Bronchial epithelial cell (primary cell): ENCODE measurements at regions not wholly inside any gene's neighbourhood (a gene's known extent, or its start where the extent isn't known, plus 50 kb on each side); places are given as distances from the start of the nearest gene placed in this dataset.

ENCODE experiments used
- DNase-seq: peaks from one replicate; pipeline ENCODE4 v3.0.0-alpha.2; 2010; ENCODE audit warnings: low read depth
- FAIRE-seq: peaks from 2 replicates; lab custom pipeline; 2011; peaks lifted over from hg19 to GRCh38; lab: Jason Lieb, UNC
- H3K27me3 ChIP-seq: 2 replicates; pipeline ENCODE4 v1.5.1; 2011; ENCODE audit warnings: low read length; ENCODE audit not compliant: control insufficient read depth, insufficient read depth
- H3K36me3 ChIP-seq: 2 replicates; pipeline ENCODE4 v1.5.1; 2011; ENCODE audit warnings: low read length; ENCODE audit not compliant: control insufficient read depth, insufficient read depth
- H3K4me3 ChIP-seq: 2 replicates; pipeline ENCODE4 v1.5.1; 2011; ENCODE audit warnings: mild to moderate bottlenecking, low read depth, low read length, control low read depth
- TF ChIP-seq, protein P1 (sequence below): IDR thresholded peaks from 2 replicates; pipeline ENCODE4 v1.5.1; 2011; ENCODE audit warnings: mild to moderate bottlenecking, moderate library complexity, low read length, control low read depth, inconsistent platforms; ENCODE audit not compliant: insufficient read depth, severe bottlenecking

DNA sequence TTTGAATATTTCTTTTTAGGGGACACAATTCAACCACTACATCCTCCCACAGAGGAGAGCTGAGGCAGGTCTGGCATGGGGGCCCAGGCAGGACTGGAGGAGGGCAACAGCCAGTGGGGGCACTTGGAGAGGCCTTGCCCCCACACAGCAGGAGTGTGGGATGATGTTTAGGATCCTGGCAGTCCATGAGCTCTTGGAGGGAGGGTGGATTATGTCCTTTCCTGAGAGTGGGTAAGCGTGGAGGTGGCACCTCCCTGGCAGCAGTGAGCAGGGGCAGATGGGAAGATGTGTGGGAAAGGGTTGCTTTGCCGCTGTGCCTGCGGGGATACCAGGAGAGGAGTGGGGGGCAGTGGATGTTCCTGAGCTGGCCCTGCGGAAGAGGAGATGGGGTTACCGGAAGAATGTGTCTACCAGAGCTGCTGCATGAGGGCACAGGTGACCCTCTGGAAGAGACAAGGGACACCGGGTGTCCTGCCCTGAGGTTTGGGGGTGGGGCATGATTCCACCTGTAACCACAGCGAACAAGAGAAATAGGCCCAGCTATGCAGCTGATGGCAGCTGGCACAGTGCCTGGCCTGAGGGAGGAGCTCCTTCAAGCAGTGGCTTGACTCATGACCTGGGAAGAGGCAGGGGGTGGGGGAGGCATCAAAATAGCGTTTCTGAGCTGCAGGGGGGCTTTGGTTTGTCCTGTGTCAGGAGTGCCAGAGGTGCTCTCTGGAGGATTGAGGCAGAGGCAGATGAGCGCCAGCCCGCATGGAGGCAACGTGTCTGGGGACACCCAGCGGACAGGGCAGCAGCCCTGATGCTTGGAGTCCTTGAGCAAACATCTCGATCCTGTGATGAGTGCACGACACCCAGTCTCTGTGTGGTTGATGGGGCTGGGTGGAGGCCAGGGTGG is 123.9 kb upstream of the TMPRSS2 start:
- peak; percentile 70 for FAIRE-seq
- TF ChIP-seq, protein P1, sequence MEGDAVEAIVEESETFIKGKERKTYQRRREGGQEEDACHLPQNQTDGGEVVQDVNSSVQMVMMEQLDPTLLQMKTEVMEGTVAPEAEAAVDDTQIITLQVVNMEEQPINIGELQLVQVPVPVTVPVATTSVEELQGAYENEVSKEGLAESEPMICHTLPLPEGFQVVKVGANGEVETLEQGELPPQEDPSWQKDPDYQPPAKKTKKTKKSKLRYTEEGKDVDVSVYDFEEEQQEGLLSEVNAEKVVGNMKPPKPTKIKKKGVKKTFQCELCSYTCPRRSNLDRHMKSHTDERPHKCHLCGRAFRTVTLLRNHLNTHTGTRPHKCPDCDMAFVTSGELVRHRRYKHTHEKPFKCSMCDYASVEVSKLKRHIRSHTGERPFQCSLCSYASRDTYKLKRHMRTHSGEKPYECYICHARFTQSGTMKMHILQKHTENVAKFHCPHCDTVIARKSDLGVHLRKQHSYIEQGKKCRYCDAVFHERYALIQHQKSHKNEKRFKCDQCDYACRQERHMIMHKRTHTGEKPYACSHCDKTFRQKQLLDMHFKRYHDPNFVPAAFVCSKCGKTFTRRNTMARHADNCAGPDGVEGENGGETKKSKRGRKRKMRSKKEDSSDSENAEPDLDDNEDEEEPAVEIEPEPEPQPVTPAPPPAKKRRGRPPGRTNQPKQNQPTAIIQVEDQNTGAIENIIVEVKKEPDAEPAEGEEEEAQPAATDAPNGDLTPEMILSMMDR: no peak
- Histone ChIP-seq H3K36me3 (no peaks in the 10 kb centered on the region), H3K4me3 (no peak overlapping the region), H3K27me3 (no peaks in the 10 kb centered on the region)
- peak; percentile 77 for DNase-seq

DNA sequence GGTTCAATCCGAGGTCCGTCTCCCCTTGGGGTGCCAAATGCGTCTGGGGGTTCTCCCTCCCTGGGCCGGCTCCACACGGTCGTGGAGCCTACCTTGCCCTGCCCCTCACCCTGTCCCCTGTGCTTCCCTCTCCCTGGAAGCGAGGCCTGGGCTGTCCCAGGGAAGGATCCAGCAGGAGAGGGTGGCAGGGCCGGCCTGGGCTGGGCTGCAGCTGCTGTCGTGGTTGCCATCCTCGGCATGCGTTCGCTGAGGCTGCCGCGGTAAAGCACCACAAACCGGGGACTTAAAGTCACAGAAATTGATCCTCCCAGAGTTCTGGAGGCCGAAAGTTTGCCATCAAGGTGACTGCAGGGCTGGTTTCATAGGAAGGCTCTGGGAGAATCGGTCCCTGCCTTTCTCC is 123.0 kb upstream of the TMPRSS2 start:
- Histone ChIP-seq H3K27me3 (no peaks in the 10 kb centered on the region), H3K4me3 (no peak overlapping the region), H3K36me3 (no peaks in the 10 kb centered on the region)
- TF ChIP-seq, protein P1: no peak
- no peak for FAIRE-seq
- DNase-seq: no peak

DNA sequence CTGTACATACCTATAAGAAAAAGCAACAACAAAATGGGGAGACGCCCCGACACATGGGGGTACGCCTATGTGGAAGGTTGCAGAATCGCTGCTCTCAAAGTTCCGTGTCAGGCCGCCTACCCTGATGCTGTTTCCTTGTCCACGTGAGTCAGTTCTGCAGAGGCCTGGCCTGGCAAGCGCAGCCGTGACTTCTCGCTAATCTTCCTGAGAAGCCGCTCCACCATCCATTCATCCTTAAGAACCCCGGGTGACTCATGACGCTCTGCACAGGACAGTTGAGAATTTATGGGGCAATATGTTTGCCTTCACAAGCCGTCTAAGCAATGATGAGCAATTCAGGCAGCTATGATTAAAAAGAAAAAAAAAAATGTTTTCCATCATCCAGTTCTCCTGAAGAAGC is 122.3 kb upstream of the TMPRSS2 start:
- DNase-seq (peak; percentile 100), FAIRE-seq (peak; percentile 92)
- TF ChIP-seq, protein P1: no peak
- Histone ChIP-seq H3K4me3 (no peak overlapping the region), H3K36me3 (no peaks in the 10 kb centered on the region), H3K27me3 (no peaks in the 10 kb centered on the region)

DNA sequence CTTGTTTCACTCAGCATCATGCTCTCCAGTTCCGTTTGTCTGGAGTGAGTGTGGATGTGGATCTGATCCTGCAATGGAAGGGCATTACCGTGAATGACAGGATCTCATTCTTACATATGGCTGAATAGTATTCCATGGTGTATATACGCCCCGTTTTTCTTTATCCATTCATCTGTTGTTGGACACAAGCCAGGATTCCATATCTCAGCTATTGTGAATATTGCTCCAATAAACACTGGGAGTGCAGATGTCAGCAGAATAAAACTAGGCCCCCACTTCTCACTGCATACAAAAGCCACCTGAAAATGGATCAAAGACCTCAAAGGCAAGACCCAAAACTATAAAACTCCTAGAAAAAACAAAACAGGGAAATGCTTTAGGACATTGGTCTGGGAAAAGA is 120.3 kb upstream of the TMPRSS2 start:
- Histone ChIP-seq H3K27me3 (no peaks in the 10 kb centered on the region), H3K4me3 (no peak overlapping the region), H3K36me3 (no peaks in the 10 kb centered on the region)
- no peak for FAIRE-seq
- DNase-seq: no peak
- TF ChIP-seq, protein P1: no peak

DNA sequence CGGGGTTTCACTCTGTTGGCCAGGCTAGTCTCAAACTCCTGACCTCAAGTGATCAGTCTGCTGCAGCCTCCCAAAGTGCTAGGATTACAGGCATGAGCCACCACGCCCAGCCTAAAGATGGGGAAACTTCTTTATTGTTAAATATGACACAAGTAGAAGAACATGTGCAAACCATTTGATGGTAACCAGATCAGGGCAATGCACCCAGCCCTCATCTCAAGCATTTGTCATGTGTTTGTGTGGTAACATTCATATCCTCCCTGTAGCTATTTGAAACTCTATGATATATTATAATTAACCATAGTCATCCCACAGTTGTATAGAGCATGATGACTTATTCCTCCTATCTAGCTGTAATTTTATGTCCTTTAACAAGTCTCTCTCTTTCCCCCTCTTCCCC is 119.5 kb upstream of the TMPRSS2 start:
- TF ChIP-seq, protein P1: no peak
- no peak for FAIRE-seq

DNA sequence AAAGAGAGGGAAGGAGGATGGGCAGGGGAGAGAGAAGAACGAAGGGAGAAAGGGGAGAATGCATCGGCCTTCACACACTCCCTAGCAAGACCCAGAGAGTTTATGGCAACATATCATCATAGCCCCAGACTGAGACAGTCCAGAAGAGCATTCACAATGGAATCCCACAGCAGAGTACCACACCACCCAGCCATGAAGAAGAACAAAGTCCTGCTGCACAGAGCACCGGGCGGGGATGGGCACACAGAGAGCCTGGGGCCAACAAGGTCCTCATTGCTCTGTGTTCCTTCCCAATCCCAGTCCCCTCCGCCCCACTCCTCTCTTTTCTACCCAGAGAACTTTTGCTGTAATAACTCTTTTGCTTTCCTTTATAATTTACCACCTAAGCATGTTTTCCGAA is 118.1 kb upstream of the TMPRSS2 start:
- DNase-seq (no peak), FAIRE-seq (peak; percentile 87)
- TF ChIP-seq, protein P1: no peak
- Histone ChIP-seq H3K4me3 (no peak overlapping the region), H3K27me3 (no peaks in the 10 kb centered on the region), H3K36me3 (no peaks in the 10 kb centered on the region)

More for the DNA sequence above, 119.5 kb upstream of the TMPRSS2 start:
- no peaks in the 10 kb centered on the region for H3K36me3 ChIP-seq
- H3K27me3 ChIP-seq: no peaks in the 10 kb centered on the region
- DNase-seq: peak; percentile 64
- H3K4me3 ChIP-seq: no peak overlapping the region
